ENCODE measurements at regions not wholly inside any gene's neighbourhood (a gene's known extent, or its start where the extent isn't known, plus 50 kb on each side); places are given as distances from the start of the nearest gene placed in this dataset.

DNA sequence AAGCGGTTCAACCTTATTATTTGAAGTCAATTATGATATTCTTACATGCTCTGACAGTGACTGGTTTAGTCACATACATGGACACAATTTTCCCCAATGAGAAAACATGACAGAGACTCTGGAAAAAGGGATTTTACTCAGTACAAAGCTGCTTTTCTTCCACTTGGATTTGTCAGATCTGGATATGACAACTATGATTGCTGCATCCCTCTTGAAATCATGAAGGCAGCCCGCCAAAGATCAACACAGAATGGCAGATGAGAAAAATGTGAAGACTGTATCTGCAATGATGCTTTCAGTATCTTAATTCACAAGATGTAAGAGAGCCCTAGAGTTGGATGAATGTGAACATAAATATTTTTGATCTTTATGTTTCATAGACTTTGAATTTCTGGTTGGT lies 439.6 kb downstream of the CDH8 start:
- no peak for DNase-seq (ENCODE audit: low read depth in 2 of 2)

DNA sequence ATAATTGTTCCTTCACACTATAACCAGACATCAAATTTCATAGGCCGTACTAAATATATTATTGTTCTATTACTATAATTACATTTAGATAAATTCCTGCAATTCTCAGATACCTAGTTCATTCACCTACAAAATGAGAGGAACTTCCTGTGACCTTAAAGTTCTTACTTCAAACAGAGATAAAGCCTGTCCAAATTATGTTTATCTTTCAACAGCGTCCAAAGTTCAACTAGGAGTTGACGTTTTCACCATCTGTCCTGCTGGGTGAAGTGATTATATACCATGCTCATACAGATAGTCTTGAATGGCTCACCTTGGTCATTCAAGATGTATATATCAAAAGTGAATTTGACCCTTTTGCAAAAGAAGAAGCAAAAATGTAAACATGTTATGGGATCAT lies 440.6 kb downstream of the CDH8 start:
- no peak for DNase-seq (ENCODE audit: low read depth in 2 of 2)

DNA sequence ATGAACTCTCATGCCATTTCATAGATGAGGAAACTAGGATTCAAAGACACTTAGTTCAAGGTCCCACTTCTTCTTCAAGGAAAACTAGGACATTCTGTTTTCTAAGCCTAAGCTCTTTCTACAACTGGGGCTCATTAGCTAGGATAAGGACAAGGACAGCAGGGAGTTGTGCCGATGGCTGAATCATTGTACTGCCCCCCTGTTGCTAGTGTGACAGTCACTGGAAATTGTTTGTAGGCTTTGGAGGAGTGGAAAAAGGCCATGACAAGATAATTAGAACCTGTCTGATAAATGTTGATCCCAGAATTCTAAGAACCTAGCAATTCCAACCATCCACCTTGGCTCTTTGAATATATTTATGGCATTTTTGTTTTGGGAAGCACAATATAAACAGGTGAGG lies 445.7 kb downstream of the CDH8 start:
- DNase-seq (ENCODE audit: low read depth in 2 of 2), result no peak

DNA sequence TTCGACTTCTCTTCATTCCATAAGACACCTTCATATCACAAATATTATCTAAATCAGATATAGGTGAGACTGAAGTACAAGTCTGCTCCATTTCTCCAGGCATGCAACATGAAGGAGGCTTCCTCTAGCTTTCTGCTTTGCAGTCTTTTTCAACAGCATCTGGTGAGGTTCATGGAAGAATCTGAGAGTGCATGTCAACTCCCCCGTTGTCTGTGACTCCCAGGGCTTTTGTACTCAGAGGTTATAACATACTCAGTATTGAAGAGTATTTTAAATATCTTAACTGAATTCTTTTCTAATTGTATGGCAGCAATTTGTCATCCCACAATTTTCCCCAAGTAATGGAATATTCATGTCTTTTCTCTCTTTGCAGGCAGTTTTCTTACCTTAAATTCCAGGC lies 448.7 kb downstream of the CDH8 start:
- DNase-seq (ENCODE audit: low read depth in 2 of 2), result no peak

DNA sequence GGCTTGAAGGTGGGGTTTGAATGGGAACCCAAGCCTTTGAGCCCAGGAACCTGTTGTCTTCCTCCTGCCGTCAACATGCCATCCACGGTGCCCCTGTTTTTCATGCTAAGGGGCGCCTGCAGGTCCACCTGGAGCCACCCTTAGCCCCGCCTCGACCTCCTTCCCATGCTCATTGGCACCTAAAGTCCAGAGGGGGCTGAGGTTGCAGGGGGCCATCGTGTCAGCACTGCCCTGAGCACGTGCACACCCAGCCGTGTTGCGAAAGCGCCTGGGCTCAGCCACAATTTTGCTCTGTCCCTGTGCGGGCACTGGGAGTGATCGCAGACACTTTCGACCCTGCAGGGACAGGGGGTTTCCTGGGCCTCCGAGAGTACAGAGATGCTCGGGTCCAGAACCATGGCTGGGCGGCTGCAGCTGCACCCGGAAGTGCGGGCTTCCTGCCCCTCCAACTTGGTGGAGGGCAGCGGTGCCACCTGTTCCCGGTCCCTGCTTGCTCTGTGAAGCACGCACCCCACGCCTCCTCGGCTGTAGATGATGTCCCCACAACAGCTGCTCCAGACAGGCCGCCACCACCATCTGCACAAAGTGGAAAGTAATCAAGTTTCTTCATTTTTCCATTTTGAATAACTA lies 454.7 kb downstream of the CDH8 start:
- no peak for DNase-seq (ENCODE audit: low read depth in 2 of 2)

DNA sequence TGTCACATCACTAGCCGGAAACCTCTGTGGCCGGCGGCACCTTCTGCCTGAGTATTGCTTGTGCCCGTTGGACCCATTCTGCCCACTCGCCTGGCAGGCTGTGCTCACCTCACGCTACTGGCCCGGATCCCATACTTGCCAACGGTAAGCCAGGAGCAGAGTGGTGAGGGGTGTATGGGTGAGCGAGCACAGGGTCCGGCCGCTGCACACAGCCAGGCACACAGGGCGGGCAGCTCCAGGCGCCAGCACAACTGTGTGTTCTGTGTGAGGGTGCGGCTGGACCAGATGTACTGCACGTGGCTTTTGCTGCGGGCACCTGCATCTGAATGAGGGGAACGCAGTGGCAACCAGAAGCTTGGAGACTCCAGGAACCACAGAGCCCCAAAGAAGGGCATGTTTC lies 455.7 kb downstream of the CDH8 start:
- no peak for DNase-seq (ENCODE audit: low read depth in 2 of 2)

DNA sequence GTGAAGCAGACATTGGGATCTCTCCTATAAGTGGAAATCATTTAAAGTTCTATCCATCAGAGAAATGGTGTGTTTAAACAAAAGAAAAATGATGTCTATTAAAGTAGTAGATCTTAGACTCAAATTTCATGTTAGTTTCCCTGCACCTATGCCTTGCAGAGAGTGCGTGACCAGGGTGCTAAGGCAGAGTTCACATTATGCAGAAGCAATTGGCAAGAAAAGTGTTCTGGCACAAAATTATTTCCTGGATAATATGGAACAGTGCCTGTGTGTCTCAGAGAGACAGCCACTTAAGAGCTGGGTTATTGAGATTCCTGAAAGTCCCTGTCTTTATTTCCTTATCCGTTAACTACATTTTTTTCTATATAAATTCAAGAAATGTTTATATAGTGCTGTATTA lies 457.0 kb downstream of the CDH8 start:
- DNase-seq (ENCODE audit: low read depth in 2 of 2), result no peak

DNA sequence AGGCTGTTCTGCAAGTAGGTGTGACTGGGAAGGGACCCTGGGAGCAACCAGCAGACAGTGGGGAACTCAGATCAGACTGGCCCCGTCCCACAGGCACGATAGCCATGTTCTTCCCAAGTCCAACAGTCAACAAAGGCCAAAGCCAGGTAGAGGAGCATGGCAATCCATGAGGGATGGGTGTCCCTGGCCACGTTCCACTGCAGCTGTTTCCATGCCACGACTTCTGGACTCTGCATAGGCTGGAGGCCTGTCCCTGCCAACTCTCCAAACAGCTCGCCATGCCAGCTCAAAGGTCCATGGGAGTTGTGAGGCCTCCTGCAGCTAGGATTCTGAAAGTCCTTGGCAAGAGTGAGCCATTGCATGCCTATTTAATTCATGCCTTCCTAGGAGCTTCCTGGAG lies 459.8 kb downstream of the CDH8 start:
- DNase-seq (ENCODE audit: low read depth in 2 of 2), result no peak

DNA sequence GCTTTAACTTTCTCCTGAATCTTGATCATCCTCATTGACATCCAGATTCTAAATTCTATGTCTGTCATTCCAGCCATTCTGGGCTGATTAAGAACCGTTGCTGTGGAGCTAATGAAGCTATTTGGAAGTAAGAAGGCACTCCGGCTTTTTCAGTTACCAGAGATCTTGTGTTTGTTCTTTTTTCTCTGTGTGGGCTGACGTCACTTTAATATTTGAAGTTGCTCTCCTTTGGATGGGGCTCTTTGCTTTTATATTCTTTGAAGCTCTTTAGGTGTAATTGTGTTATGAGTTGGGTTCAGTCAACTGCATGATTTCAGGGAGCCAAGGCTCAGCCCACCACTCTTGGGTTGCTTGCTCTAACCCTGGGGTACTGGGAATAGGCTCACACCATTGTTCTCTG lies 460.6 kb downstream of the CDH8 start:
- no peak for DNase-seq (ENCODE audit: low read depth in 2 of 2)

DNA sequence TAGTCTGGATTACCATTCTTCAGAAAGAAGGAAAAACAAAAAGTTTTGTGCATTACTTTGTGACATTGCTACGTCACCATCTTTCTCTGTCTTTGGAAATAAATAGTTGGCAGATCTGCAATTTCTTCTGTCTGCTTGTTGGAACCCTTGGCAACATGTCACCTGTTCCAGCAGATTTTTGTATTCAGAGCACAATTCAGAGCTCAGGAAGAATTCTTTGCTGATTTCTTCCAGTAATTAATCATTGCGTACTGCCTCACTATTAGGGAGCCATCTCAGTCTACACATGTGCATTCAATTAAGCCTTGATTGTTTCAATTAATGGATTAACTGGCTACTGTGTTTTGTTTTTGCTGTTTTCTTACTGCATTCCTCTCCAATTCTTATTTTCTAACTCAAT lies 467.2 kb downstream of the CDH8 start:
- DNase-seq (ENCODE audit: low read depth in 2 of 2), result no peak

DNA sequence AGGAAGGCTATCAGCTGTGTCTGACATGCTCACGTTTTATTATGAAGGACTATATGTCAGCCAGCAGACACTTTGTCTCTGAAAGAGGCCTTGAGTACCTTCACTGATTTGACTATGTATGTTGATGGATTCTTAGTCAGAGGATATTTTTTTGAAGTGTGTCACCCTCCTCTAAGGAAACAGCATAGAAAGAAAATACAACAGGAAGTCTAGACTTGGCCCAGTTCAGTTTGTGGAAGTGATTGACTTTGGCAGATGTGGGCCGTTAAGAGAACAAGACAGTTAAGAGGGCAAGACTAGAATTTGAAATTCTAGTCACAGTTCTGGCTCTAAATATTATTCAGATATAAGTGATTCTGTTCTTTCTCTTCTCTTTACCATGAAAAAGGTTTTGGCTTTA lies 471.5 kb downstream of the CDH8 start:
- no peak for DNase-seq (ENCODE audit: low read depth in 2 of 2)

DNA sequence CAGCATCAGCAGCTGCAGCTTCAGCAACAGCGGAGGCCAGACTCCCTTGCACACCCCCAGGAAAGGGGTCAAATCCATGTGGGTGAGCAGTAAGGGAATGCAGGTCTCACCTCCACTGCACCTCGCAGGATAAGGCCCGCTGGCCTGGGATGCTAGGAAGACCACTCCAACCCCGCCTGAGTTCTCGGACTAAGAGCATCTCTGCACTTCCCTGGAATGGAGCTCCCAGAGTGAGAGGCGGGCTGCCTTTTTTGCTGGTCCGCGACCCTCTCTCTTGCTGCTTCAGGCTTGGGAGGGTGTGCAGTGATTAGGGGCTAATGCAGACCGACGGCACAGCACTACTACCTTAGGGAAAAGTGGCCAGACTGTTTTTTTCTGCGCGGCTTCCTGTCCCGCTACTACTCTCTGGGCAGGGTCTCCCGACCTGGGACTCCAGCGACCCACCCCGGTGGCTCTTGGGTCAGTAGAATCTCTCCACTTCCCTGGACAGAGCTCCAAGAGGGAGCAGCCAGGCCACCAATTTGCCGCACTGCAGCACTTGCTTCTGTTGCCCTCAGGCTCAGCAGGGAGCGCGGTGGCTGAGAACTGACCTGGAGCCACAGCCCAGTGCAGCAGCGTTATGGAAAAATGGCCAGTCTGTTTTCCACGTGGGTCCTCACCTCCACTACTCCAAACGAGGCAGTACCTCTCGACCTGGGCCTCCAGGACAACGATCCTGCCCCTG lies 480.4 kb downstream of the CDH8 start:
- no peak for DNase-seq (ENCODE audit: low read depth in 2 of 2)

DNA sequence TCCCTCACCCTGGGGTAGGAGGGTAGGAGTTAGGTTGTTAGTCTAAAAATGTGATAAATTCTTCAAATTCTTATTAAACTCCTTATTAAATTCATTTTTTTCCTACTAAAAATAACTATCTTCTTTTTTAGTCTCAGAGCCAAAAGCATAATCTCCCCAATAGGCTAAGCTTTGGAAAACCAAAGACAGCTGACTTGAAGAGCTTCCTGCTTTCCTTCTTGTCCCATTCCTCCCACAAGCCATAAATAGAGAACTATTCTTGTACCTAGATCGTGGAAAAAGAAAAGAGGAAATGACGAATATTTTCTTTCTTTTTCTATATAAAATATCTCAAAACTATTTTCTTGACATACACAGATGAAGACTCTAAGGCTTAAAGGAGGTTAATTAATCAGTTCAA lies 486.9 kb downstream of the CDH8 start:
- no peak for DNase-seq (ENCODE audit: low read depth in 2 of 2)

DNA sequence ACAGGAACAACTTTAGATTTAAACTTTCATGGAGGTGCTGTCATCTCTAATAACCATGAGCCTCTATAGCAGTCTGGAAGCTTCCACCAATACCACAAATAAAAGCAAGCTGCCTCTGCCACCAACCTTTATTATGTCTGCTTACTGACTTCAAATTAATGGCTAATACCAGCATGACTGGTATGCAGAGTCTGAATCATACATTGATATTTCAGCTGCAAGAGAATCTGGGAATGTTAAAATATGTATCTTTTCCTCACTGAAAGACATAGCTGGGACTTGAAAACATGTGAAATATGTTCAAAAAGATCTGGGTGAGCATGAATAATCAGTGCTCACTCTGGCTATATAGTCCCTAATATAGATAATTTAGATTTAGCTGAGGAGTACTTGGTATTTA lies 488.6 kb downstream of the CDH8 start:
- DNase-seq (ENCODE audit: low read depth in 2 of 2), result no peak

DNA sequence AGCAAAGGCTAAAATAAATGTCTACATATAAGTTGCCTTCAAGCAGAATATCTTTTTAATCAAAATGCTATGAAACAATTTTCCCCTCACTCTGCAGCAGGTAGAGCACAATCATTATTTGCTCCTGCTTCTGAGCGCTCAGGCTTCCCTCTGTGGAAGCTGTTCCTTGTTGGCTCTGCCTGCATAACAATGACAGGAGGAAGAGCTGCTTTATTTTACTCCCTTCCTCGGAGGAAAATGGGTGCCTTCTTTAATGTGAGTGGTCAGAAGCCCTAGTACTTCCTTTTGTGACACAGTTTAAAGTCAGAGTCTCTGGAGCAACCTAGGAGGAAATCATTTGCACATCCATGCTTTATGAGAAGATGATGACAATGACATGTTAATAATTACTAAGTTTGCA lies 492.1 kb downstream of the CDH8 start:
- DNase-seq (ENCODE audit: low read depth in 2 of 2), result no peak

DNA sequence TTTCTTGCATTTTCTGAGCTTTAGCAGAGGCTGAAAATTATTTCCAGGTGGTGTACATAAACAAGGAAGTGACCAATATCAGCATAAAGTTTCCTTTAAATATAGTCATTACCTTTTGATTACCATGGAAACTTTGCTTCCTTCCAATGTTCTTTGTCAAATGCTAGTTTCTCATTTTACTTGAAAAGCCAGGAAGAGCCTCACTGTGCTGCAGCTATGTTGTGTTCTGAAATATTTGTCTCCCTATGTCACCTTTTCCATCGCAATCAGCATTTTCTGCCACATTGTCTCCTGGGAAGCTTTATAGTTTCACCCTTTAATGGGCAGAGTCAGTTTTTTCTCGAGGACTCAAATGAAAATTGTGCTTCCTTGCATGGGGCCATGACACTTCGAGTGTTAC lies 496.0 kb downstream of the CDH8 start:
- no peak for DNase-seq (ENCODE audit: low read depth in 2 of 2)

DNA sequence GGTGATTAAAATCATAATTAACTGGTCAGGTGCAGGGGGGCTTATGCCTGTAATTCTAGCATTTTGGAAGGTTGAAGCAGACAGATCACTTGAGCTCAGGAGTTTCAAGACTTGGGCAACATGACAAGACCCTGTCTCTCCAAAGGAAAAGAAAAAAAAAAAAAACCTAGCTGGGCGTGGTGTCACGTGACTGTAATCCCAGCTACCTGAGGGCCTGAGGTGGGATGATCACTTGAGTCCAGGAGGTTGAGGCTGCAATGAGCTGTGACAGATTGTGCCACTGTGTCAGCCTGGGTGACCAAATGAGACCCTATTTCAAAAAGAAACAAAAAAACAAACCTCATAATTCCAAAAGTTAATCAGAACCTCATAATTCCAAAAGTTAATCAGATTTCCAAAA lies 505.5 kb downstream of the CDH8 start:
- DNase-seq (ENCODE audit: low read depth in 2 of 2), result no peak

DNA sequence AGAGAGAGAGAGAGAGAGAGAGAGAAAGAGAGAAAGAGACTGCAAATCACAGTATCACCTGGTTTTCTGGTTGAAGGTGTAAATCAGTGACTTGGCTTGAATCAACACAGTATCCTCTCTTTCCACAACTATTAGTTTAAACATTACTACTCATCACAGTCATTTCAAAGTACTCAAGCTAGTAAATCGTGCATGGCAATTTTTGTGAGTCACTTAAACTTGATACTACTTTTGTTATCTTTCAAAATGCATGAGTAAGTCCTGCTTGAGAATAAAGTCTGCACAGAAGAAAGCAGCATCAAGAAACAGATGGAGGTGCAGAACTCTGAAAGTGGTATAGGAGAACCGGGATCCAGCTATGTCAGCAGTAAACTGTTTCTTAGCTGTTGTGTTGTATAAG lies 535.4 kb downstream of the CDH8 start:
- no peak for DNase-seq (ENCODE audit: low read depth in 2 of 2)

DNA sequence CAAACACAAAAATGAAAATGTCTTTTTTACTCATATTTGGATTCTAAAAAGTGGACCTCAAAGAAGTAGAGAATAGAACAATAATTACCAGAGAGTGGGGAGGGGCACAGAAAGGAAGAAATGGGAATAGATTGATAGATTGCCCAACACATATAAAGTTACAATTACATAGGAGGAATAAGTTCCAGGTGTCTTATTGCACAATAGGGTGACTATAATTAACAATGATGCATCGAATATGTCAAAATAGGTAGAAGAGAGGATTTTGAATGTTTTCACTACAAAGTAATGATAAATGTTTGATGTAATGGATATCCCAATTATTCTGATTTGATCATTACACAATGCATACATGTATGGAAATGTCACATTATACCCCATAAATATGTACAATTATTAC lies 556.0 kb downstream of the CDH8 start:
- DNase-seq (ENCODE audit: low read depth in 2 of 2), result no peak

DNA sequence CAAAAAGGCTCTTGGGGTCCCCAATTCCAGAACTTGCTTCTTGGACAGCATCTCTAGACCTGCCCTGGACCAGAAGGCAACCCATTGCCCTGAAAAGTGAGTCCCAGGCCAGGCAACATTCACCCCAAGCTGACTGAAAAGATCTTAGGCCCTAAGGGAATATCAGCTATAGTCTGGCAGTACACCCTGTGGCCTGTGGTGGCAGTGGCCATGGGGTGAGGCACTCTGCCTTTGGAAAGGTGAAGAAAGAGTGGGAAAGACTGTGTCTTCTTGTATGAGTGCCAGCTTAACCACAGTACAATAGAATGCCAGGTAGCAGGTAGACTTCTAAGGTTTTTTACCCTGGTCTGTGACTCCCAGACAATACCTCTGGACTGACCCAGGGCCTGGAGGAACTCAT lies 564.5 kb downstream of the CDH8 start:
- no peak for DNase-seq (ENCODE audit: low read depth in 2 of 2)

DNA sequence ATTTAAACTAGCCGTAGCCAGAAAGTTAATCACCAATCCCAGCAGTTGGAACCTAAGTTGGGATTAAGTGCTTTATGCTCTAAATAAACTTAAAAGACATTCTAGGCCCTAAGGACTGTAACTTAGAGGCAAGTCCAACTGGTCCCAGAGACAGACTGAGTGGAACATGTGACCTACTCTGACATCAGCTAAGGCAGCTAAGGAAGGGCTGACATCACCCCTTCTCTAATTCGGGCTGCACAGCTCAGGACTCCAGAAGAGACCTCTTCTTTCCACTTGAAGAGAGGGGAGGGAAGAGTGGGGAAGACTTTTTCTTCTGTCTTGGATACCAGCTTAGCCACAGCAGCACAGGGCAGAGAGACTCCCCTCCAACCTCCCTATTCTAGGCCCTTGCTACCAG lies 565.2 kb downstream of the CDH8 start:
- DNase-seq (ENCODE audit: low read depth in 2 of 2), result no peak

DNA sequence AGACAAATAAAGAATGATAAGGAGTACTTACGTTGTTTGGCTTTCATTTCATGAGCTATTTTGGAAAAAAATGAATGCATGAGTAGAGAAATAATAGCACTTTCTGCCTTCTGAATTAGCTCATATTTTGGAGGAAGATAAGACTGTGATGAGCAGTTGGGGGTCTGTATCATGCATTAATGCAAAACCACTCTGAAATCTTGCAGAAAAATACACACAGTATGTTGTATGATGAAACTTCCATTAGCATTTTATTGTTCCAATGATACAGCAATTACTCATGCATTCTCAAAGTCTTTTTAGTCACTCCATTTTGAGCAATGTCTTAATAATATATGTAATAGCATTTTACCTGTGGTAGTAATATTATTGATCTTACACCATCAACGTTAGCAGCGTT lies 571.0 kb downstream of the CDH8 start:
- DNase-seq (ENCODE audit: low read depth in 2 of 2), result no peak

DNA sequence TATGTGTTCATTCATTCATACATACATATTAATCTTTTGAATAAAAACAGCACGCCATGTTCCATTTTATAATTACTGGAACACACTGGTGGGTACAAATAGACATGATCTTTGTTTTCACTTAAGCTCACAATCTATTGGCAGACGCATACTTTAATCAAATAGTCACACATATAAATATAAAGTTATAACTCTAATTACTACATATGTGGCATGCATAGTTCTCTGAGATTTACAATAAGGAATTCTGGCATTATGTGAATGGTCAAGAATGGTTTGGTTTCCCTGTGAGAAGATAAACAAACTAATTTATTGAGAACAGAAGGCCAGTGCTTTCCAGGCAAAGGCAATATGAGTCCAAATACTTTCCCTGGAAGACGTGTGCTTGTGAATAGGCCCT lies 576.2 kb downstream of the CDH8 start:
- no peak for DNase-seq (ENCODE audit: low read depth in 2 of 2)

DNA sequence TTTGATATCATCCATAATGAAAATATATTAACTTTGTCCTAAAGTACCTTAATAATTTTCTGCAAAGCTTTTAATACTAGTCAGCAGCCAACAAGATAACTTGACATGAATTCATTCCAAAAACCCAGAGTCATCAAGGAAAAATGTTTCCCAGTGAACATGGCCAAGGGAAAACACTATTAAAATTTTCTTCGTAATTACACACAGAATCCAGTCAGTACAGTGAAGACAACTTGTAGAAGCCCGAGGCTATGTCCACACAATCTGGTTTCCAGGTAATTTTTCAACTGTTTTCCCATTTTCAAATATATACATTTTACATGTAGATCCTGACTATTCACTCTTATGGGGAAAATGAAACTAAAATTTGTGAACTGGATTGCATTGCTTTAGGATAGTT lies 600.9 kb downstream of the CDH8 start:
- no peak for DNase-seq (ENCODE audit: low read depth in 2 of 2)
